Stomach (tissue), 8 donors: ENCODE measurements at regions not wholly inside any gene's neighbourhood (a gene's known extent, or its start where the extent isn't known, plus 50 kb on each side); places are given as distances from the start of the nearest gene placed in this dataset.

Experiments
- DNase-seq, 2 donors: peaks; one replicate each; pipeline versions ENCODE4 v3.0.0 to v3.0.0-alpha.2; 2013 to 2019
- H3K27ac ChIP-seq, 5 donors: fragments of 200-600 bp in 4 of 5; sonication (generic) in 4 of 5; one replicate each; pipeline ENCODE4 v1.5.1; 2013 to 2019; ENCODE audit warnings: mild to moderate bottlenecking in 1 of 5, moderate library complexity in 1 of 5
- H3K27me3 ChIP-seq, 3 donors: fragments of 200-600 bp; sonication (generic); one replicate each; pipeline ENCODE4 v1.5.1; 2017 to 2019; ENCODE audit warnings: mixed run types in 1 of 3
- H3K36me3 ChIP-seq, 4 donors: fragments of 200-600 bp; sonication (generic); 1 replicate in 3 of 4; 2 replicates in 1 of 4; pipeline ENCODE4 v1.5.1; 2016 to 2019
- H3K4me1 ChIP-seq, 4 donors: fragments of 200-600 bp; sonication (generic); one replicate each; pipeline ENCODE4 v1.5.1; 2016 to 2019
- H3K4me3 ChIP-seq, 4 donors: fragments of 200-600 bp; sonication (generic) in 3 of 4; one replicate each; pipeline ENCODE4 v1.5.1; 2016 to 2019; ENCODE audit warnings: mild to moderate bottlenecking in 1 of 4
- H3K9me3 ChIP-seq, 4 donors: fragments of 200-600 bp; sonication (generic); one replicate each; pipeline ENCODE4 v1.5.1; 2016 to 2019
- EP300 ChIP-seq: sonication (generic); formaldehyde crosslinking; IDR thresholded peaks from one replicate; pipeline ENCODE4 v1.6.1; 2017; ENCODE audit warnings: antibody characterized with exemption
- POLR2A ChIP-seq, 4 donors: fragments of 450-650 bp; IDR thresholded peaks; one replicate each; pipeline ENCODE4 v1.6.1; 2016; ENCODE audit warnings: antibody characterized with exemption in 4 of 4, control low read depth in 2 of 4, mild to moderate bottlenecking in 1 of 4, moderate library complexity in 1 of 4
- POLR2AphosphoS5 ChIP-seq, 3 donors: sonication (generic); formaldehyde crosslinking; IDR thresholded peaks; one replicate each; pipeline ENCODE4 v1.6.1; 2016; ENCODE audit warnings: antibody characterized with exemption in 3 of 3
- WGBS, 5 donors: extraction: QIAGEN DNeasy Blood & Tissue Kit in 3 of 5; methylation state at CpG; one replicate each; pipeline versions ENCODE4 v1.1.5 to v1.1.7; 2013 to 2018; 5-methylcytosine and 5-hydroxymethylcytosine counted together
- intact Hi-C: fragments of 100-400 bp; cut with DNase I; formaldehyde crosslinking; loops from one replicate; pipeline ENCODE4 v1.15.1; 2023; ENCODE audit warnings: low total_unique reads
- TF ChIP-seq, protein P1 (sequence below), 7 experiments: fragments of 450-650 bp in 4 of 7; fragments of 200-600 bp in 3 of 7; sonication (generic) in 3 of 7; IDR thresholded peaks; one replicate each; pipeline ENCODE4 v1.5.1; 2016 to 2019; ENCODE audit warnings: antibody characterized with exemption in 7 of 7, control low read depth in 2 of 7, mild to moderate bottlenecking in 1 of 7
- donor health status: healthy with polysubstance abuse.
- donor health status: Bipolar disorder and iron deficiency.
- donor health status: healthy.

DNA sequence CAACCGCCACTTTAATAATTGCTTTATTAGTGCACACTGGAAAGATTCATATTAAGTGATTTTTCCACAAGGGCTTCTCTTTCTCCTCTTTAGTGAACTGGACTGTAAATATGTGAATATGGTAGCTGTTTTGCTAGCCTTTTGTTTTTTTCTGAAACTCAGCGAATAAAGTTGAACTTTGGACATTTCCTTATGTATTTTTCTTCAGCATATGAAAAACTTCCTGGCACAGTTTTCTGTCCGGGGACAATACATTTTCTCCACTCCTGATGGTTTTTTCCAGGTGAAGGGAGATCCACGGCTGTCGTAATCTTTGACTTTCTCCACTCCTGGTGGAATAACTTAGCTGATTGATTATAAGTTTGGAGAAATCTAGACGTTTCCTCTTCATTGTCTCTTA lies 457.4 kb upstream of the FAT1 start:
- intact Hi-C loops, result no loop called here
- Histone ChIP-seq H3K9me3 (no peaks in the 10 kb centered on the region), H3K27ac (no peak overlapping the region), H3K4me1 (no peaks in the 10 kb centered on the region), H3K36me3 (no peaks in the 10 kb centered on the region), H3K4me3 (no peak overlapping the region), H3K27me3 (no peaks in the 10 kb centered on the region)
- no peak for DNase-seq
- no peak for TF ChIP-seq POLR2AphosphoS5 (IDR thresholded peaks at IDR 0.05)
- TF ChIP-seq POLR2A (IDR thresholded peaks at IDR 0.05), result no peak
- TF ChIP-seq, protein P1, sequence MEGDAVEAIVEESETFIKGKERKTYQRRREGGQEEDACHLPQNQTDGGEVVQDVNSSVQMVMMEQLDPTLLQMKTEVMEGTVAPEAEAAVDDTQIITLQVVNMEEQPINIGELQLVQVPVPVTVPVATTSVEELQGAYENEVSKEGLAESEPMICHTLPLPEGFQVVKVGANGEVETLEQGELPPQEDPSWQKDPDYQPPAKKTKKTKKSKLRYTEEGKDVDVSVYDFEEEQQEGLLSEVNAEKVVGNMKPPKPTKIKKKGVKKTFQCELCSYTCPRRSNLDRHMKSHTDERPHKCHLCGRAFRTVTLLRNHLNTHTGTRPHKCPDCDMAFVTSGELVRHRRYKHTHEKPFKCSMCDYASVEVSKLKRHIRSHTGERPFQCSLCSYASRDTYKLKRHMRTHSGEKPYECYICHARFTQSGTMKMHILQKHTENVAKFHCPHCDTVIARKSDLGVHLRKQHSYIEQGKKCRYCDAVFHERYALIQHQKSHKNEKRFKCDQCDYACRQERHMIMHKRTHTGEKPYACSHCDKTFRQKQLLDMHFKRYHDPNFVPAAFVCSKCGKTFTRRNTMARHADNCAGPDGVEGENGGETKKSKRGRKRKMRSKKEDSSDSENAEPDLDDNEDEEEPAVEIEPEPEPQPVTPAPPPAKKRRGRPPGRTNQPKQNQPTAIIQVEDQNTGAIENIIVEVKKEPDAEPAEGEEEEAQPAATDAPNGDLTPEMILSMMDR (IDR thresholded peaks at IDR 0.05), result no peak
- no peak for TF ChIP-seq EP300
- WGBS, 5 donors, result 25 to 53% (median 49%) methylated on average over 6 of the region's 6 CpGs

DNA sequence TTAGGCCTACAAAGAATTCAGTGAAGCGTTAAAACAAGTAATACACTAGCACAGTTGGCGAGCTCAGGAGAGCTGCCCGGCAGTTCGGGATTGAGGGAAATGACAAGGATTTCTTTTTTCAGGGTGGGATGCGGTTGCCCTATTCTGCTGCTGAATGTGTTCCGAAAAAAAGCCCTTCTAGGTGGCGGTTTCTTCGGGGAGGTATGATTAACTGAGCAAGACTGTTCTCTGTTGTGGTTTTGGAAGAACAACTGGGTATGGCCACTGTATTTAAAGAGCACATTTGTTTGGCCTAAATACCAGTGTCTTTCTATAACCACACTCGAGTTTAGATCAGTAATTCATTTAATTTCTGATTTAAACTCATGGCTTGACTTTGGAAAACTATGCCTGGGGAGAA lies 459.7 kb upstream of the FAT1 start:
- no peaks in the 10 kb centered on the region for H3K9me3 ChIP-seq
- no peaks in the 10 kb centered on the region for H3K27me3 ChIP-seq
- H3K36me3 ChIP-seq, result no peaks in the 10 kb centered on the region
- no peak overlapping the region for H3K4me3 ChIP-seq
- TF ChIP-seq, protein P1 (IDR thresholded peaks at IDR 0.05), result no peak
- TF ChIP-seq POLR2A (IDR thresholded peaks at IDR 0.05), result no peak
- TF ChIP-seq POLR2AphosphoS5 (IDR thresholded peaks at IDR 0.05), result no peak
- TF ChIP-seq EP300, result no peak
- intact Hi-C loops, result no loop called here
- DNase-seq, result no peak
- H3K4me1 ChIP-seq, result no peaks in the 10 kb centered on the region
- no peak overlapping the region for H3K27ac ChIP-seq
- whole genome bisulfite sequencing, 5 donors, result 84 to 92% (median 87%) methylated on average over 9 of the region's 9 CpGs

DNA sequence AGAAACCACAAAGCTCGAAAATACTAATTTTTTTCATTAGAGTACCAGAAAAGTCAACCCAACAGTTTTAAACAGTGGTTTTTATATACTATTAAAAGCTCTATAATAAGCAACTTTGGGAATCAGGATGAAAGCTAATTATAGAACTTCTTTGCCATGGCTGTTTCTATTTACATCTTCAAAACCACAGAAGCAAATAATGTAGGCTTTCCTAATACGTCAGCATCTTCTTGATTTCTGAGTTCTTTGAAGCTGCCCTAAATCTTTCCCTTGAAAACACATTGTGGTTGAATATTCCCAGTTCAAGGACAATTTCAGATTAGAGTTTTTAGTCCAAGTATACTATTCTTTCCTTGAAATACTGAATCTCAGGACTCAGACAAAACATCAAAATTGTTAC lies 460.2 kb upstream of the FAT1 start:
- Histone ChIP-seq H3K4me3 (no peak overlapping the region), H3K27me3 (no peaks in the 10 kb centered on the region), H3K9me3 (no peaks in the 10 kb centered on the region), H3K36me3 (no peaks in the 10 kb centered on the region), H3K27ac (no peak overlapping the region), H3K4me1 (no peaks in the 10 kb centered on the region)
- WGBS, 5 donors, result 43 to 74% (median 71%) methylated on average over 2 of the region's 2 CpGs
- intact Hi-C loops, result no loop called here
- TF ChIP-seq EP300, result no peak
- TF ChIP-seq, protein P1 (IDR thresholded peaks at IDR 0.05), result no peak
- no peak for TF ChIP-seq POLR2AphosphoS5 (IDR thresholded peaks at IDR 0.05)
- TF ChIP-seq POLR2A (IDR thresholded peaks at IDR 0.05), result no peak
- no peak for DNase-seq

DNA sequence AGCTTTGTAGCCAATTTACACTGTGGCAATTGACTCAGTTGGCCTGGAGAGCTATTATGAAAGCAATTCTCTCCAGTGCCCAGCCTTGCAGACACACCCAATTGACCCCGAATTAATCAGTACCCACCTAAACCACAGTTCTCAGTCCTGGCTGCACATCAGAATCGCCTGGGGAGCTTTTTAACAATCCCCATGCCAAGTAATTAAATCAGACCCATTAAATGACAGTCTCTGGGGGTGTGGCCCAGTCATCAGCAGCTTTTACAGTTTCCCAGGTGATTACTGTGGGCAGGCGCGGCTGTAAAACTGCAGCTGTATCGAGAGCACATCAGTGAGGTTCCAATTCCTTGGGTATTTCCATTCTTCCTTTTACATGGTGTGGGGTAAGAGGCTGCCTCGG lies 460.9 kb upstream of the FAT1 start:
- no peaks in the 10 kb centered on the region for H3K4me1 ChIP-seq
- H3K4me3 ChIP-seq, result no peak overlapping the region
- H3K36me3 ChIP-seq, result no peaks in the 10 kb centered on the region
- WGBS, 5 donors, result 68 to 83% (median 80%) methylated on average over 6 of the region's 6 CpGs
- DNase-seq, result no peak
- H3K9me3 ChIP-seq, result no peaks in the 10 kb centered on the region
- intact Hi-C loops, result no loop called here
- TF ChIP-seq POLR2A (IDR thresholded peaks at IDR 0.05) (no peak), POLR2AphosphoS5 (IDR thresholded peaks at IDR 0.05) (no peak), EP300 (no peak)
- TF ChIP-seq, protein P1 (IDR thresholded peaks at IDR 0.05), result no peak
- no peaks in the 10 kb centered on the region for H3K27me3 ChIP-seq
- no peak overlapping the region for H3K27ac ChIP-seq

DNA sequence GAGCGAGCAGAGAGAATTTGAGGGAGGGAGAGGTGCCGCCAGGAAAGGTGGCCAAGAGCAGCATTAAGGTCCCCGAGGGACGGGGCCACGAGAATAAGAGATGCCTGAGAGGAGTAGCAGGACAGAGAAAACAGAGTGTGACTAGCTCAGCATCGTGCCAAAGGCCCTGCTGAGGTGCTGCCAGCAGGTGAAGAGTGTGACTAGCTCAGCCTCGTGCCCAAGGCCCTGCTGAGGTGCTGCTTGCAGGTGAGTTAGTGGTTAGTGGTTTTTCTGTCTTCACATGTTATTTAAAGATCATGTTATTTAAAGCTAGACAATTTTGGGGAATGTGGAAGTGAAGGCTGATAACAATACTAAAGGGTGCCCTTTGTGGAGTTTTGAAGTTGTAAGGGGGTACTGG lies 464.5 kb upstream of the FAT1 start:
- Histone ChIP-seq H3K9me3 (no peaks in the 10 kb centered on the region), H3K27ac (no peak overlapping the region), H3K27me3 (no peaks in the 10 kb centered on the region), H3K4me3 (no peak overlapping the region), H3K4me1 (no peaks in the 10 kb centered on the region), H3K36me3 (no peaks in the 10 kb centered on the region)
- TF ChIP-seq POLR2AphosphoS5 (IDR thresholded peaks at IDR 0.05), result no peak
- TF ChIP-seq POLR2A (IDR thresholded peaks at IDR 0.05), result no peak
- TF ChIP-seq EP300, result no peak
- intact Hi-C loops, result no loop called here
- no peak for DNase-seq
- WGBS, 5 donors, result 55 to 77% (median 65%) methylated on average over 7 of the region's 7 CpGs
